Activated CD4-positive, alpha-beta T cell treated with anti-CD3 and anti-CD28 coated beads for 4 hours (primary cell): ENCODE measurements at regions not wholly inside any gene's neighbourhood (a gene's known extent, or its start where the extent isn't known, plus 50 kb on each side); places are given as distances from the start of the nearest gene placed in this dataset.
"Not testable (repeated sequence)": the region's sequence is repeated elsewhere in the genome, so short reads cannot be mapped to it uniquely, and the experiment has no call there.

Experiments
- DNase-seq, 2 donors: peaks; one replicate each; pipeline ENCODE4 v3.0.0-alpha.2; 2020

GRCh38 chr1:98575955-98576354 lies 85.6 kb upstream of the SNX7 start:
- DNase-seq: no peak

DNA sequence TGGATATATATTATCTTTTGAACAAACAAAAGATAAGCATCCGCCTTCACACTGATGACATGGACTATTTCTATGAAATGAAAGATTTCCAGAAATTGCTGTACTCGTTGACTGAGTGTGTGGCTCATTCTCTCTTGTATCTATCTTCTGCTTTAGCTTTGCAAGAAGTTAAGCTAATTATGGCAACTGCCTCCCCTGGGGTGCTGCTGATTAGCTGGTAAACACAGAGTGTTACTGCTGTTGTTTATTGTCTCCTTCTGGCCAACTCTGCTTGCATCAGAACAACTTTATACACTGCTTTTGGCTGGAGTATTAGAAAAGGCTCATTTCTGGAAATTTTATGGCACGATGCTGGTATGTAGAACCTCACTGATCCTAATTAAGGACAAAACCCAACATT lies 95.6 kb upstream of the SNX7 start:
- no peak for DNase-seq

- no peak for DNase-seq
Measured at GRCh38 chr1:98559291-98559690, 102.2 kb upstream of the SNX7 start.

DNA sequence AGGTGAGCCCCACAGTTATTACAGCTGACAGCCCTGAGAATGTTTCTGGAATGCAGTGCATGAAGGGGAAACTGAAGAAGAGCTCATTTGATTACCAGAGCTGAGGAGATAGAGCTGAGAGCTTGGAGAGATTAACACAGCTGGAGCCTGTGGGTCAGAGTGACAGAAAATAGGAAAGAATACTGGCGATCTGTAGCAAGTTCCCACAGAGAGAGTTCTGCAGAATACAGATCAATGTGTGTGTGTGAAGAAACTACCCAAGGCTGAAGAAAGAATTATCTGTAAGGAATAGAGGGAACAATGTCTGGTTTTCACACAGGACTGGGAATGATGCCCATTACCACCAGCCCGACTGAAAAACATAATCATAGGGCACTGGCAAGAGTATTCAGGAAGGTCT lies 103.6 kb upstream of the SNX7 start:
- DNase-seq: no peak

- DNase-seq: no peak
Measured at GRCh38 chr1:98556521-98557158, 104.9 kb upstream of the SNX7 start.

DNA sequence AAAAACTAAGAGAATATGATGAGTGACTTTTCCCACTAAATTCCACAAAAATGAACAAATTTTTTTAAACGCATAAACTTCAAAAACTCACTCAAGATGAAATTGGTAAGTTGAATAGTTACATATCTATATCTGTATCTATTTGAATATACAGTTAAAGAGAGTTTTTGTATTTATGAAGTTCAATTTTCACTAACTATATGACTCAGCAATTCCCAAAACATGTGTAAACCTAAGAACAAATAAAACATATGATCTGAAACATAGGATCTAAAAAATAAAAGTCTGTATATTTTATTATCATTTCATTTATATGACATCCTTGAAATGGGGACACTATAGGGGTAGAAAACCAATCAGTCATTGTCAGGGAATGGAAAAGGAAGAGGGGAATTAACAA lies 105.7 kb upstream of the SNX7 start:
- no peak for DNase-seq

- not testable (repeated sequence) for DNase-seq
Measured at GRCh38 chr1:98552576-98553074, 108.9 kb upstream of the SNX7 start.

DNA sequence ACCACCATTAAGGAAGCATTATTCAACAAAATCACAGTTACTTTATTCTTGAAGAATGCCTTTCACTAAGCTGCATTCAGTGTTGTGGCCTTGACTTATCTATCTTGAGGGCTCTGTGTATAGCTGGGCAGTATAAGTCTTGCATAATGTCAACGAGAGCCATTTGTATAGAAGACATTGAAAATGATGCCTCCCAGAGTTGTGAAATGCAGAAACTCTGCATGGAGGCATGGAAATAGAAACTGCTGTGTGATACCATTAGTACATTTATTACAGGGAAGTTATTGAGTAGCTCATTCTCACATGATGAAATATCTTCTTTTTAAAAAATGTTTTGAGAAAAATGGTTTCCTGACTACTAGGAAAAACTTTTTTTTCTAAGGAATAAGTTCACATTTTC lies 111.4 kb upstream of the SNX7 start:
- DNase-seq: no peak

DNA sequence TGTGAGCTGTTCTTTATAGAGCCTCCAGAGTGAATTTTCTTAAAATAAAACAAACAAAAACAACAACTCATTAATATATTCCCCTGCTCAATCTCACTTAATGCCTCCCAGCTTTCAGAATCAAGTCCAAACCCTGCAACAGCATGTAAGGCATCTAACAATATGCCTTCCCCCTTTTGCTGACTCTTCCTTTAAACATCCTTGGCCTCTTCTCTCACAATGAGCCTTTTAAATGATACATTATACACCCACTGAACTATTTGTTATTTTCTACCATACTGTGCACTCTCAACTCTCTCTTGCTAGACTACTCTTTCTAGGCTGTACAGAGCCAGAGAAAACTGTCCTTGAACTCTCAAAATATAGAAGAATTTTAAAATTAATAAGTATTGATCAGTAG lies 115.2 kb upstream of the SNX7 start:
- no peak for DNase-seq

DNA sequence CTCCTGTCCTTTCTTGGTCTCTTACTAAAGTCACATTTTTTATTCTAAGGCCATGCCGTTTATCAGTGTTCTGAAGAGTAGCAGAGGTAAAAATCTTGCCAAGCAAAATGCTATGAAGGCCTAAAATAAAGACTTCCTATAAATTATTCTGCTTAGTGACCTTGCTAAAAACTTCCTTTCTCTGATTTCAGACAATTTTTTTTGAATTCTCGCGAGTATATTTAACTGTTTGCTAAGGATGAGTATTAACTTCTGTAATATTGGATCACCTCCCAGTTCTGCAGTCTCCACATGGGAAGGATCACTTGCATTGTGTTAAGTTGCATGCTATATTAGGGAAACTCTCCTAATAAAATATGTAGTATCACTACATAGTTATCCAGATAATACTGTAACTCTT lies 123.4 kb upstream of the SNX7 start:
- no peak for DNase-seq

DNA sequence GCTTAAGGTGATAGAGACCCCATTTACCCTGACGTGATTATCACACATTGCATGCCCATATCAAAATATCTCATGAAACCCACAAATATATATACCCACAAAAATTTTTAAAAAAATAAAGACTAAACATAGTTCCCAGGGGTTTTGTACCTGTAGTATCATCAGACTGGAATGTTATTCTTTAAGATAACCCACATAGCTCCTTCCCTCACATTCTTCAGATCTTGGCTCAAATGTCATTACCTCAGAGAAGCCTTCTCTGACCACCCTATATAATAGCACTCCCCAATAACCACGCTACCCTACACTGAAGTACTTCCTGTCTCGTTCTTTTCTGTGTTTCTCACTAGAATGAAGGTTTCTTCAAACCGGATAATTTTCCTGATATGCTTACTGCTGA lies 138.3 kb upstream of the SNX7 start:
- no peak for DNase-seq

GRCh38 chr1:98516306-98516705 lies 145.2 kb upstream of the SNX7 start:
- DNase-seq: no peak

GRCh38 chr1:98515744-98516143 lies 145.8 kb upstream of the SNX7 start:
- DNase-seq: no peak

DNA sequence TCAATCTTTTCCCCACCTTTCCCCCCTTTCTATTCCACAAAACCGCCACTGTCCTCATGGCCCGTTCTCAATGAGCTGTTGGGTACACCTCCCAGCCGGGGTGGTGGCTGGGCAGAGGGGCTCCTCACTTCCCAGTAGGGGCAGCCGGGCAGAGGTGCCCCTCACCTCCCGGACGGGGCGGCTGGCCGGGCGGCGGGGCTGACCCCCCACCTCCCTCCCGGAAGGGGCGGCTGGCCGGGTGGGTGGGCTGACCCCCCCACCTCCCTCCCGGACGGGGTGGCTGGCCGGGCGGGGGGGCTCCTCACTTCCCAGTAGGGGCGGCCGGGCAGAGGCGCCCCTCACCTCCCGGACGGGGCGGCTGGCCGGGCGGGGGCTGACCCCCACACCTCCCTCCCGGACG lies 149.3 kb upstream of the SNX7 start:
- DNase-seq: not testable (repeated sequence)

- DNase-seq: no peak
Measured at GRCh38 chr1:98503771-98504170, 157.8 kb upstream of the SNX7 start.

- no peak for DNase-seq
Measured at GRCh38 chr1:98502937-98503336, 158.6 kb upstream of the SNX7 start.

- DNase-seq: no peak
Measured at GRCh38 chr1:98500324-98500723, 161.2 kb upstream of the SNX7 start.

- no peak for DNase-seq
Measured at GRCh38 chr1:98498651-98499050, 162.9 kb upstream of the SNX7 start.

GRCh38 chr1:98497497-98497896 lies 164.0 kb upstream of the SNX7 start:
- DNase-seq: no peak

DNA sequence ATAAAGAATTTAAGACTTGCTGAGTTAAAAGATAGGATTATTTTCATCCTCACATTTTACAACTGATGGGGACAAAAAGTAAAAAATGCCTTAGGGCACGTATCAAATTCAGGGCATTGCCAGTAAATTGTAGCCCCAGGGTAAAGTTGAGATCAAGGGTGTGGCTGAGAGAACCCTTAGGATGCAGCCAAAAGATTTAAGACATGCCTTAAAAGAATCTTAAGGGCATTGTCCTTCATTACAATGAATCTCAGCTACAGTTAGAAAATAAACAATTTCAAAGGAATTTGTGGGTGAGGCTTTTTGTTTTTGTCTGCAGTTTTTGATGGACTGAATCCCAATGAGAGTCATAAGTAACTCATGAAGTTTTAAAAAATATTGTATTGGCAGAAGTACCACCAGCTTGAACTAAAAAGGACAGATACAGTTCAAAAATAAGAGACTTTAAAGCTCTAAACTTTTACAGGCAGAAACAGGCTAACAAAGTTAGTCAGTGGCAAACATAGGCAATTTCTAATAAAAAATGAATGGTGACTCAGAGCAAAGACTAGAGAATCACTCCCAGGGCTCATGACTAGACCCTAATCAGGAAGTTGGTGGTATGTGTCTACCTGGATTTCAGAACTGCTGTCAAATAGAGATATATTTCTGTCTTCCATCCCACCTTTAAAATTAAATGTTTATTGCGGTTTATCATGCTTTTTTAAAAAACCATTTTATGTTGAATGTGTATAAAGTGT lies 165.1 kb upstream of the SNX7 start:
- no peak for DNase-seq

- DNase-seq: no peak
Measured at GRCh38 chr1:98493469-98493868, 168.1 kb upstream of the SNX7 start.

DNA sequence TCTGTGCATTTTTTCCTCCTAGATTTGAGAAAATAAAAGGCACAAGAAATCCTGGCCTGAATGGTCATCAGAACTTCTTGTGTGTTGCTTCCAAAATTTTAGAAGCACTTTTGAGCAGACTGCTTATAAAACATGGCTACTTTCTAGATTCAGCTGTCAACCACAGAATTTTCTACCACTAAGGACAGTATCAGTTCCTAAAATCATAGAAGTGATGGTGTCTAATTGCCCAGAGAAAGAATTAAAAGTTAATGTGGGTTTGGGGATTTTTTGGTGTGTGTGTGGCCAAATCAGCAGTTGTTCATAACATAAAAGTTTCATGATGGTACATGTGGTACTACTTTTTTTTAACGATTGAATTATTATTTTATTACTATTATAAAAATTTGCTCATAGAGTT lies 171.4 kb upstream of the SNX7 start:
- DNase-seq: no peak

DNA sequence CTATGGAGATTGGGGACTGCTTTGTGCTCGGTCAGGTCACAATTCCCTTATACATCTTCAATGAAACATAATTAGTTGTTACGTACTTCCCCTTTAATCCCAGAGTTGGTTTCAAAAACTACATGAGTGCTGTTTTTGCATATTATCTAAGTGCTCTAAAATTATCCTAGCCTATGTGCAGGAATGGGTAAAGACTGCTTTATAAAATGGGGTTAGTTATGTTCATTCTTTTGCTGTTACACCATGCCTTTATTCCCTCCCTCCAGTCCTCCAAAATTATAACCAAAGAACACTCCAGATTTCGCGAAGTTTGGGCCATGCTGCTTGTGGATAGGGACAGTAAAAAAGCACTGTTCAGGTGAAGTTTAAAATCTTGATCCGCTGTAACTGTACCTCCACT lies 173.9 kb upstream of the SNX7 start:
- DNase-seq: no peak

DNA sequence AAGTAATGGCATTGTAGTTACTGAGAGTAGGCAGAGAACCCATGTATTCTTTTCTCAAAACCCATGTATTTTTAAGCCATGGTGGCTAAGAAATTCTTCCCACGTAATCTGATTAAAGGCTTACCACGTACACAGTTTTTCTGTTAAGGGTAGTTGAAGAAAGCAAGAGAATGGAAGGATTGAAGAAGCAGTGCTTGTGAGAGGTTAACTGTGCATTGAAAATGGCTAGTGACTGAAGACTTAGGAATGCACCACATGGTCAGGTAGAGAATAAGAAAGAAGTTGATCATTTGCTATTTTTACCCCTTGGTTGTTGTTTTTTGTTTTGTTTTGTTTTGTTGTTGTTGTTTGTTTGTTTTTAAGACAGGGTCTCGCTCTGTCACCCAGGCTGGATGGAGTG lies 178.9 kb upstream of the SNX7 start:
- DNase-seq: no peak

GRCh38 chr1:98480271-98480670 lies 181.2 kb upstream of the SNX7 start:
- no peak for DNase-seq
